Skeletal muscle satellite cell (primary cell): ENCODE measurements at regions not wholly inside any gene's neighbourhood (a gene's known extent, or its start where the extent isn't known, plus 50 kb on each side); places are given as distances from the start of the nearest gene placed in this dataset.

Experiments used
- H3K27me3 ChIP-seq: 2 replicates; pipeline ENCODE4 v1.7.0; 2013; ENCODE audit warnings: low read length; ENCODE audit not compliant: control insufficient read depth, insufficient read depth
- H3K36me3 ChIP-seq: 2 replicates; pipeline ENCODE4 v1.7.0; 2013; ENCODE audit warnings: mild to moderate bottlenecking, control low read depth, low read length; ENCODE audit not compliant: insufficient read depth
- H3K4me1 ChIP-seq: 2 replicates; pipeline ENCODE4 v1.7.0; 2013; ENCODE audit warnings: low read length; ENCODE audit not compliant: control insufficient read depth, insufficient read depth
- H3K4me2 ChIP-seq: 2 replicates; pipeline ENCODE4 v1.7.0; 2013; ENCODE audit warnings: mild to moderate bottlenecking, low read length
- H3K4me3 ChIP-seq: 2 replicates; pipeline ENCODE4 v1.7.0; 2013; ENCODE audit warnings: low read length
- H3K9ac ChIP-seq: 2 replicates; pipeline ENCODE4 v1.7.0; 2013; ENCODE audit warnings: mild to moderate bottlenecking, low read depth, low read length, moderate library complexity
- H3K9me3 ChIP-seq: replicated peaks from 2 replicates; pipeline ENCODE4 v1.7.0; 2013; ENCODE audit warnings: mild to moderate bottlenecking, control low read depth, low read length

DNA sequence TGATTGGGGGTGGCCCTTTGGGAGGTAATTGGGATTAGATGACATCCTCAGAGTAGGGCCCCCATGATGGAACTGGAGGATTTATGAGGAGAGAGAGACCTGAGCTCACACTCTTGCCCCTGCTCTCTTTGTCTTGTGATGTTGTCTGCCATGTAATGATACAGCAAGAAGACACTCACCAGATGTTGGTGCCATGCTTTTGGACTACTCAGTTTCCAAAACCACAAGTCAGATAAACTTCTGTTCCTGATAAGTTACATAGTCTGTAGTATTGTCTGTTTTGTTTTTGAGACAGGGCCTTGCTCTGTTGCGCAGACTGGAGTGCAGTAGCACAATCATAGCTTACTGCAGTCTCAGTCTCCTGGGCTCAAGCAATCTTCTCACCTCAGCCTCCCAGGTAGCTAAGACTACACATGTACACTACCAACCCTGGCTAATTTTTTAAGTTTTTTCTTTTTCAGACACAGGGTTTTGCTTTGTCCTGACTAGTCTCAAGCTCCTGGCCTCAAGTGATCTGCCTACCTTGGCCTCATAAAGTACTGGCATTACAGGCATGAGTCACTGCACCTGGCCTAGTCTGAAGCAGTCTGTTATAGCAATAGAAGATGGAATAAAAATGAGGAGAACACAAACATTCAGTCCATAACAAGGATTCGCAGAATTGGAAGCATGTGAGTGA is 115.0 kb upstream of the GALNT2 start:
- Histone ChIP-seq H3K27me3 (no peaks in the 10 kb centered on the region), H3K9ac (no peak overlapping the region), H3K4me2 (no peak overlapping the region), H3K36me3 (no peaks in the 10 kb centered on the region), H3K4me1 (peaks cover 23% of the 10 kb centered on the region), H3K9me3 (no peaks in the 10 kb centered on the region), H3K4me3 (no peak overlapping the region)

DNA sequence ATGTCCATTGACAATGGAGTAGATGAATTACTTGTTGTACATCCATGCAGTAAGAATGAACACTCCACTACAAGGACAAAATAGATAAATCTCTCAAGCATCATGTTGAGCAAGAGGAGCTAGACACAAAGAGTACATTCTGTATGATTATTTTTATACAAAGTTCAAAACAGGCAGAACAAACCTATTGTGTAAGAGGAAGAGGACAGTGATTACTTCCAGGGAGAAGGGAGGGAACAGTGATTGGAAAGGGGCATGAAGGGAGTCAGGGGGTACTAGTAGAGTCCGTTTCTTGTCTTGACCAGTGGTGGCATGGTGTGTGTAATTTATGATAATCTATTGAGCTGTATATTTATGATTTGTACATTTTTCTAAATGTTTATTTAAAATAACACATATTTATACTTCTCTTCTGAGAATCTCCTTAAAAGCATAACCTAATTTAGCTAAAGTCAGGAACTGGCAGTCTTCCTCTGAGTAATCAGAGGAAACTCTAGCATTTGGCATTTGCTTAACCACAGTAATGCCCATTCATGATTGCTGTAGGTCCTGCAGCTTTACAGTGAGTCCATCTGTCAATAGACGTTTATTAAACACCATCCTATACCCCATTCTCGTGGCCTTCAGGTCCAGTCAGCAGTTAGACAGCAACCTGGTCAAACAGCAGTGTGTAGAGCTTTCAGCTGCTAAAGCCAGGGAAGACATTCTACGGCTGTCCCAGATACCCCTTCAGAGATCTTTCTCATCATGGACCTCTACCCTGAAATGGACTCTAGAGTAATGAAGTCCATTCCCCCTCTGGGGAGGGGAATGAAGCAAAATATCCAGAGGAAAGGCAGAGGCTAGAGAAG is 114.1 kb upstream of the GALNT2 start:
- Histone ChIP-seq H3K4me1 (peaks cover 21% of the 10 kb centered on the region), H3K27me3 (no peaks in the 10 kb centered on the region), H3K9ac (no peak overlapping the region), H3K4me2 (peak overlapping the region; percentile 6), H3K9me3 (no peaks in the 10 kb centered on the region), H3K4me3 (no peak overlapping the region), H3K36me3 (no peaks in the 10 kb centered on the region)

DNA sequence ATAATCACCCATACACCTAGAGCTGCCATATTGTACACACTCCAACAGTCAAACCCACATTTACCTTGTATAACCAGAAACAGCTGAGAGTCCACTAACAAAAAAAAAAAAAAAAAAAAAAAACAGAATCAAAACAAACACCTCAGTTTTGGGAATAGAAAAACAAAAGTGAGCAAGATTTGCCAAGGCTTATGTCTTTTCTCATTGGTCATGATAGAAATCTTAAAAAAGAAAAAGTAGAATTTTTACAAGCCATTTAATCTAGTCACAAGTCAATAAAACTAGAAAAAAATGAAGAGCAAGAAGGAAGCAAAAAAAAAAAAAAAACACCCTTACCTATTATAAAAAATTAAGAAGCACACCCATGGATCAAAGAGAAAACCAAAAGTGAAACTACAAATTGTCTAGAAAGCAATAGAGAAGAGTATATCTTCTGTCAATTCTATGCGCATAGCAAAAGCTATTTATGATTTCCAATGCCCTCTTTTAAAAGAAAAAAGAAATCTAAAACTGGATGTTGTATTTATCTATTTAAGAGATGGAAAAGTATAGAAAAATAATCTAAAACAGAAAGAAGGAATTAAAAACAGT is 113.2 kb upstream of the GALNT2 start:
- Histone ChIP-seq H3K36me3 (no peaks in the 10 kb centered on the region), H3K9ac (no peak overlapping the region), H3K4me2 (no peak overlapping the region), H3K27me3 (no peaks in the 10 kb centered on the region), H3K4me1 (peaks cover 16% of the 10 kb centered on the region), H3K4me3 (no peak overlapping the region), H3K9me3 (no peaks in the 10 kb centered on the region)

DNA sequence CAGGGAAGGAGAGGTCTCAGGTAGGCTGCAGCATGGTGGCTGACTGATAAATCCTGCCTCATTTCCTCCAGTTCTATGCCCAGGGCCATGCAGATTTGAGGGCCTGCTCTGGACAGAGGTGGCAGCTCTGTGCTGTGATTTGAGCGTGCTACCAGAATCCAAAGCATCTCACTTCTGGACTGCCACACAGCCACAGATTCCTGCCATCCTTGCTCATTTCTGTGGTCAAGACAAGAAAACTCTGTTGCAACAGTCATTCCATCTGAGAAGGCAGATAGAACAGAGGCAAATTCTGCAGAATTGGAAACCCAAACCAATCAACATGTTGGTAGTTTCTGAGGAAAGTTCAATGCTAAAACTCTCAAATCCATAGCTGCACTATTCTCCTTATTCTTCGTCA is 102.8 kb upstream of the GALNT2 start:
- H3K9me3 ChIP-seq, result no peaks in the 10 kb centered on the region
- H3K9ac ChIP-seq, result no peak overlapping the region
- H3K4me2 ChIP-seq, result no peak overlapping the region
- H3K27me3 ChIP-seq, result no peaks in the 10 kb centered on the region
- no peaks in the 10 kb centered on the region for H3K4me1 ChIP-seq
- H3K4me3 ChIP-seq, result no peak overlapping the region
- no peaks in the 10 kb centered on the region for H3K36me3 ChIP-seq

DNA sequence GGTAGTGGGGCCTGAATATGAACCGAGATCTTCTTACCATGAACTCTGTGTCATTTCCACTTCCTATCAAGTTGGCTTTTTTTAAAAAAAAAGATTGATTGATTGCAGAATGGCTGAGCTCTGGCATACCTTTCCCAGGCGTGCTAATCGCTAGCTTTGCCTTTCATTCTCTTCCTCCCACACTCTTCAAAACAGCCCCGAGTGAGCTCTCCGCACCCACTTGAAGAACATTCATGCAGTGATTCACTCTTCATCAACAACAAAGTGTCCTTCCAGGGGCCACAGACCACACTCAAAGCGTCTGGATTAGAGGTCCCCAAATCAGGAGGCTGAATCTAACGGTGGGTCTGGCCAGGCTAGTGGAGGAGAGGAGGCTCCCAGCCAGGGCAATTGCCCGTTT is 96.3 kb upstream of the GALNT2 start:
- Histone ChIP-seq H3K36me3 (no peaks in the 10 kb centered on the region), H3K9me3 (no peaks in the 10 kb centered on the region), H3K9ac (no peak overlapping the region), H3K27me3 (no peaks in the 10 kb centered on the region), H3K4me3 (no peak overlapping the region), H3K4me1 (no peaks in the 10 kb centered on the region), H3K4me2 (no peak overlapping the region)

DNA sequence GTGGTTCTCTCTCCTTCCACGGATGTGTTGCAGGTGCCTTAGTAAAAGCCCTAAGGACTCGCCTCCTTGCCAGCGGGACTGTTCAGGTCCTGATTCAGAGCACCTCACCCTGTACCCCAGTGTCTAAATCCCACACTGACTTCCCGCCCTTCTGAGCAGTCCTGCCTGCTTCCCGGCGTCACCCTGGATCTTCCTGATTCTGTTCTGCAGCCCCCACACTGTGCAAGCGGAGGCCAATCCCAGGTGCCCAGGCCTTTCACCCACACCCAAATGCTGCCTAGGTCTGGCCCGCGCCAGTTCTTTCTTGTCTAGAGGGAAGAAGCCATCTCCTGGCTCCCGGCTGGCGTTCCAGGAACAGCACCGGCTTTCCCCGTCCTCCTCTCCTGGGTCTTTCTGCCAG is 95.9 kb upstream of the GALNT2 start:
- Histone ChIP-seq H3K4me1 (no peaks in the 10 kb centered on the region), H3K4me3 (no peak overlapping the region), H3K9me3 (no peaks in the 10 kb centered on the region), H3K9ac (no peak overlapping the region), H3K27me3 (no peaks in the 10 kb centered on the region), H3K4me2 (no peak overlapping the region), H3K36me3 (no peaks in the 10 kb centered on the region)

DNA sequence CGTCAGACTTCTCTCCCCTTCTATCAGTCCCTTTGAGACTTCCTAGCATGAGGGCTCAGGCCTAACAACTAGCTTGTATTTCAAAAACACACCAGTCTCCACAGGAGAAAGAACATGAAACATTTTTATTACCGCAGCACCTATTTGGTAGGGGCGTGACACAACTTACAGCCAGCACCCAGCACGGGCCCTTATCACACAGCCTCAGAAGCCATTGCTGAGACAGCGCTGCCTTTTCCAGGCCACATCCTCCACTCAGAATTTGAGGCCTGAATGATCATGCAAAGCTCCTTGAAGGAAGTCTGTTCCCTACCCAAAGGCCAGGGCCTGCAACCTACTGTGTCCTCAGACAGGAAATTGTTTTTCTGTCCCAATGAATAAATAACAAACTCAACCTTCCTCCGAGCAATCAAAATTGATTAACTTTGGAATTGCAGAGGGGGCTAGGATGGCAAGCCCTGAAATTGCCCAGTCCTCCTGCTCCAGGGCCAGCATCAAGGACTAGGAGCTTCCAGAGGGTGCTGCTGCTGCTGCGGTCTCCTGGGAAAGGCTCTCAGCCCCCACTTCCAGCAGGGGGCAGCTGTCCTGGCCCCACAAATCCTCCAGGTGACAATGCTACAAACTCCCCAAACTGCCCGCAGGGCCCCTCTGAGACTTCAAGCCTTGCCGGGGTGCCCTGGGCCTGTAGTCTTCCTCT is 94.3 kb upstream of the GALNT2 start:
- Histone ChIP-seq H3K4me2 (no peak overlapping the region), H3K36me3 (no peaks in the 10 kb centered on the region), H3K27me3 (no peaks in the 10 kb centered on the region), H3K4me3 (no peak overlapping the region), H3K9ac (no peak overlapping the region), H3K4me1 (no peaks in the 10 kb centered on the region), H3K9me3 (no peaks in the 10 kb centered on the region)

DNA sequence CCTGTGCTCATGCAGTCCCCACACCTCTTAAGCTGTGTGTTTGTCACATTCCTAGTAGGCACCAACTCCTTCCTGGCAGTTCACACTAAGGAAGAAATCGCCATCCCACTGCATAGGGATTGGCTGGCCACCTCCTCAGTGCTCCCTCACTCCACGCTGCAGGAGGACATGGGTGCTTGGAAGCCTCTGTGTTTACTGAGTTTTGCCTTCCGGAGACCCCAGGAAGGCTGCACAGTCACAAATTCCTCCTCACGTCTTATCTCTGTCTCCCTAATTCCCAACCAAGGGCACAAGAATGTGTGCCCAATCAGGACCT is 93.8 kb upstream of the GALNT2 start:
- Histone ChIP-seq H3K36me3 (no peaks in the 10 kb centered on the region), H3K9ac (no peak overlapping the region), H3K9me3 (no peaks in the 10 kb centered on the region), H3K27me3 (no peaks in the 10 kb centered on the region), H3K4me1 (no peaks in the 10 kb centered on the region), H3K4me3 (no peak overlapping the region), H3K4me2 (no peak overlapping the region)

DNA sequence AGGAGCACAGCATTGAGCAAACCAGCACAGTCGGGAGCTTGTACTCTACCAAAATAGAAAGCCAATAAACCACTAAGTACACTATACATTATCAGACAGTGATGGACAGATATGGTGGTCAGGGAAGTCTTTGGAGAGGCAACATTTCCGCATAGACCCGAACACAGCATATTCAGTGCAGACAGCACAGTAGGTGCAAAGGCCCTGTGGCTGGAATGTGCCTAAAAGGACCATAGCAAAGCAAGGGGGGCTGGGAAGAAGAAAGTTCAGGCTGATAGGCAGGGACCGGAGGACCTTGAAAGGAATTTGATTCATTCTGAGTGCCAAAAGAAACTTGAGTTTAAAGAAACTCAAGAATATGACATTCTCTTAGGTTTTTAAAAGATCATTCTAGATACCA is 92.0 kb upstream of the GALNT2 start:
- H3K4me2 ChIP-seq, result no peak overlapping the region
- no peaks in the 10 kb centered on the region for H3K4me1 ChIP-seq
- H3K36me3 ChIP-seq, result no peaks in the 10 kb centered on the region
- no peaks in the 10 kb centered on the region for H3K9me3 ChIP-seq
- H3K4me3 ChIP-seq, result no peak overlapping the region
- no peaks in the 10 kb centered on the region for H3K27me3 ChIP-seq
- H3K9ac ChIP-seq, result no peak overlapping the region

DNA sequence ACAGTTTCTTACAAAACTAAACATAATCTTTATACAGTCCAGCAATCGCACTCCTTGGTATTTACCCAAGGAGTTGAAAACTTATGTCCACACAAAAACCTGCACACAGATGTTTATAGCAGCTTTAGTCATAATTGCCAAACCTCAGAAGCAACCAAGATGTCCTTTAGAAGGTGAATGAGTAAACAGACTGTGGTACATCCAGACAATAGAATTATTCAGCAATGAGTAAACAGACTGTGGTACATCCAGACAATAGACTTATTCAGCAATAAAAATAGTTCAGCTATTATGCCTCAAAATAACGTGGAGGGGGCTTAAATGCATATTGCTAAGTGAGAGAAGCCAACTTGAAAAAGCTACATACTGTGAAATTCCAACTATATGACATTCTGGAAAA is 87.0 kb upstream of the GALNT2 start:
- H3K27me3 ChIP-seq, result no peaks in the 10 kb centered on the region
- H3K36me3 ChIP-seq, result no peaks in the 10 kb centered on the region
- no peak overlapping the region for H3K4me2 ChIP-seq
- no peak overlapping the region for H3K4me3 ChIP-seq
- no peak overlapping the region for H3K9ac ChIP-seq
- H3K4me1 ChIP-seq, result no peaks in the 10 kb centered on the region
- H3K9me3 ChIP-seq, result no peaks in the 10 kb centered on the region

DNA sequence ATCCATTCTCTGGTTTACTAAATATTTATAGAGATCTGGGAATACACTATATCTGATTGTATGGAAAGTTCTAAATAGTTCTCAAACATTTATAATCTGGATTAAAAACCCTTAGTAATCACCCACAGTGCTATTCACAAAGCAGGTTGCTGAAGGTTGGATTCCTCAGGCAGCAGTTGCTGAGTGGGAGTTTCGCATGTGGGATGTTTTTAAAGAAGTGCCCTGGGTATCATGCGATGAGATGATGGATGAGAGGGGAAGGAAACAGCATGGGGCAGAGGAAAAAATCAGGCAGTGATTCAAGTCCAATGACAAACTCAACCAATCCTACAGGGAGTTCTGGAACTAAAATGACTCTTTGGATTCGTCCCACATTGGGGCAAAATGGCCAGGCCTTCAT is 85.3 kb upstream of the GALNT2 start:
- Histone ChIP-seq H3K4me3 (no peak overlapping the region), H3K4me2 (no peak overlapping the region), H3K27me3 (peaks cover 2% of the 10 kb centered on the region), H3K9ac (no peak overlapping the region), H3K4me1 (no peaks in the 10 kb centered on the region), H3K36me3 (no peaks in the 10 kb centered on the region), H3K9me3 (no peaks in the 10 kb centered on the region)
